ENCODE measurements at regions not wholly inside any gene's neighbourhood (a gene's known extent, or its start where the extent isn't known, plus 50 kb on each side); places are given as distances from the start of the nearest gene placed in this dataset.

- Histone ChIP-seq H3K9ac (ENCODE audit: low read depth, low read length, poor library complexity, severe bottlenecking) (no peak overlapping the region), H3K36me3 (ENCODE audit: insufficient read depth, low read length) (no peaks in the 10 kb centered on the region), H3K27me3 (ENCODE audit: insufficient read depth, low read length, poor library complexity, severe bottlenecking) (no peaks in the 10 kb centered on the region), H3K79me2 (ENCODE audit: insufficient read depth, low read length) (no peaks in the 10 kb centered on the region), H2AFZ (ENCODE audit: low read length) (no peak overlapping the region), H3K9me2 (replicated peaks; ENCODE audit: low read depth, low read length) (no peaks in the 10 kb centered on the region), H3K4me1 (ENCODE audit: insufficient read depth, low read length, poor library complexity, severe bottlenecking) (no peaks in the 10 kb centered on the region), H3K9me3 (ENCODE audit: insufficient read depth, low read depth, low read length) (no peaks in the 10 kb centered on the region), H3K4me2 (ENCODE audit: low read depth, low read length, poor library complexity, severe bottlenecking) (no peak overlapping the region), H4K20me1 (ENCODE audit: insufficient read depth, low read length, poor library complexity, severe bottlenecking) (no peaks in the 10 kb centered on the region), H3K4me3 (ENCODE audit: low read length, poor library complexity, severe bottlenecking) (no peak overlapping the region), H3F3A (ENCODE audit: low read depth) (no peaks in the 10 kb centered on the region)
- no peak for TF ChIP-seq CTCF (conservative IDR thresholded peaks at IDR 0.05; ENCODE audit: low read length)
- no peak for TF ChIP-seq EZH2phosphoT487 (IDR thresholded peaks at IDR 0.05; ENCODE audit: borderline replicate concordance)
These were observed 52.2 kb upstream of the BLID start for GRCh38 chr11:122168218-122168617.

GRCh38 chr11:122167100-122167499, 51.1 kb upstream of the BLID start:
- TF ChIP-seq EZH2phosphoT487 (IDR thresholded peaks at IDR 0.05; ENCODE audit: borderline replicate concordance) (no peak), CTCF (conservative IDR thresholded peaks at IDR 0.05; ENCODE audit: low read length) (no peak)
- H3K9me3 ChIP-seq (ENCODE audit: insufficient read depth, low read depth, low read length), result no peaks in the 10 kb centered on the region
- no peak overlapping the region for H3K9ac ChIP-seq (ENCODE audit: low read depth, low read length, poor library complexity, severe bottlenecking)
- H3K4me3 ChIP-seq (ENCODE audit: low read length, poor library complexity, severe bottlenecking), result no peak overlapping the region
- no peaks in the 10 kb centered on the region for H3F3A ChIP-seq (ENCODE audit: low read depth)
- H3K79me2 ChIP-seq (ENCODE audit: insufficient read depth, low read length), result no peaks in the 10 kb centered on the region
- no peaks in the 10 kb centered on the region for H3K36me3 ChIP-seq (ENCODE audit: insufficient read depth, low read length)
- no peaks in the 10 kb centered on the region for H3K4me1 ChIP-seq (ENCODE audit: insufficient read depth, low read length, poor library complexity, severe bottlenecking)
- no peaks in the 10 kb centered on the region for H4K20me1 ChIP-seq (ENCODE audit: insufficient read depth, low read length, poor library complexity, severe bottlenecking)
- H2AFZ ChIP-seq (ENCODE audit: low read length), result no peak overlapping the region
- H3K27me3 ChIP-seq (ENCODE audit: insufficient read depth, low read length, poor library complexity, severe bottlenecking), result no peaks in the 10 kb centered on the region
- no peaks in the 10 kb centered on the region for H3K9me2 ChIP-seq (replicated peaks; ENCODE audit: low read depth, low read length)
- H3K4me2 ChIP-seq (ENCODE audit: low read depth, low read length, poor library complexity, severe bottlenecking), result no peak overlapping the region

- Histone ChIP-seq H3K9ac (ENCODE audit: low read depth, low read length, poor library complexity, severe bottlenecking) (no peak overlapping the region), H3K4me2 (ENCODE audit: low read depth, low read length, poor library complexity, severe bottlenecking) (no peak overlapping the region), H3K9me2 (replicated peaks; ENCODE audit: low read depth, low read length) (no peaks in the 10 kb centered on the region), H3K79me2 (ENCODE audit: insufficient read depth, low read length) (no peaks in the 10 kb centered on the region), H3K4me1 (ENCODE audit: insufficient read depth, low read length, poor library complexity, severe bottlenecking) (no peaks in the 10 kb centered on the region), H3K27me3 (ENCODE audit: insufficient read depth, low read length, poor library complexity, severe bottlenecking) (no peaks in the 10 kb centered on the region), H3K4me3 (ENCODE audit: low read length, poor library complexity, severe bottlenecking) (no peak overlapping the region), H3K9me3 (ENCODE audit: insufficient read depth, low read depth, low read length) (no peaks in the 10 kb centered on the region), H3K36me3 (ENCODE audit: insufficient read depth, low read length) (no peaks in the 10 kb centered on the region), H4K20me1 (ENCODE audit: insufficient read depth, low read length, poor library complexity, severe bottlenecking) (no peaks in the 10 kb centered on the region), H2AFZ (ENCODE audit: low read length) (no peak overlapping the region), H3F3A (ENCODE audit: low read depth) (no peaks in the 10 kb centered on the region)
- no peak for TF ChIP-seq CTCF (conservative IDR thresholded peaks at IDR 0.05; ENCODE audit: low read length)
- no peak for TF ChIP-seq EZH2phosphoT487 (IDR thresholded peaks at IDR 0.05; ENCODE audit: borderline replicate concordance)
These were observed 49.8 kb upstream of the BLID start for GRCh38 chr11:122165607-122166371.

Measured in Loucy (cell line).